ENCODE measurements at regions not wholly inside any gene's neighbourhood (a gene's known extent, or its start where the extent isn't known, plus 50 kb on each side); places are given as distances from the start of the nearest gene placed in this dataset.

- no peaks in the 10 kb centered on the region for H3K27me3 ChIP-seq (ENCODE audit: control insufficient read depth in 1 of 2, insufficient read depth in 2 of 2, low read length in 2 of 2)
- no peak overlapping the region for H3K9ac ChIP-seq (ENCODE audit: low read depth in 1 of 2, low read length in 2 of 2)
Observed at GRCh38 chr12:126337556-126338441, 1272.6 kb downstream of the AACS start.

GRCh38 chr12:126342866-126343265 lies 1277.6 kb downstream of the AACS start:
- Histone ChIP-seq H3K27me3 (ENCODE audit: control insufficient read depth in 1 of 2, insufficient read depth in 2 of 2, low read length in 2 of 2) (no peaks in the 10 kb centered on the region), H3K4me3 (ENCODE audit: low read depth in 1 of 2, low read length in 2 of 2) (no peak overlapping the region), H3K36me3 (ENCODE audit: control insufficient read depth in 1 of 2, insufficient read depth in 2 of 2, low read length in 2 of 2) (no peaks in the 10 kb centered on the region), H3K4me1 (ENCODE audit: control insufficient read depth in 1 of 2, insufficient read depth in 2 of 2, low read length in 2 of 2) (no peaks in the 10 kb centered on the region), H3K9ac (ENCODE audit: low read depth in 1 of 2, low read length in 2 of 2) (no peak overlapping the region), H3K27ac (ENCODE audit: low read depth, low read length) (no peak overlapping the region), H3K9me3 (ENCODE audit: control insufficient read depth in 1 of 2, low read length in 2 of 2) (peaks cover 8 to 12% of the 10 kb centered on the region in 2 donors)

More at GRCh38 chr12:126337556-126338441, 1272.6 kb downstream of the AACS start:
- no peak overlapping the region for H3K4me3 ChIP-seq (ENCODE audit: low read depth in 1 of 2, low read length in 2 of 2)
- no peak overlapping the region for H3K27ac ChIP-seq (ENCODE audit: low read depth, low read length)
- H3K36me3 ChIP-seq (ENCODE audit: control insufficient read depth in 1 of 2, insufficient read depth in 2 of 2, low read length in 2 of 2): no peaks in the 10 kb centered on the region
- no peaks in the 10 kb centered on the region for H3K4me1 ChIP-seq (ENCODE audit: control insufficient read depth in 1 of 2, insufficient read depth in 2 of 2, low read length in 2 of 2)
- peaks cover 9 to 19% of the 10 kb centered on the region in 2 donors for H3K9me3 ChIP-seq (ENCODE audit: control insufficient read depth in 1 of 2, low read length in 2 of 2)

- no peaks in the 10 kb centered on the region for H3K36me3 ChIP-seq (ENCODE audit: control insufficient read depth in 1 of 2, insufficient read depth in 2 of 2, low read length in 2 of 2)
- no peaks in the 10 kb centered on the region for H3K4me1 ChIP-seq (ENCODE audit: control insufficient read depth in 1 of 2, insufficient read depth in 2 of 2, low read length in 2 of 2)
- H3K9me3 ChIP-seq (ENCODE audit: control insufficient read depth in 1 of 2, low read length in 2 of 2): peaks cover 12% of the 10 kb centered on the region in 2 donors
- H3K4me3 ChIP-seq (ENCODE audit: low read depth in 1 of 2, low read length in 2 of 2): no peak overlapping the region
- H3K27ac ChIP-seq (ENCODE audit: low read depth, low read length): no peak overlapping the region
- no peak overlapping the region for H3K9ac ChIP-seq (ENCODE audit: low read depth in 1 of 2, low read length in 2 of 2)
- H3K27me3 ChIP-seq (ENCODE audit: control insufficient read depth in 1 of 2, insufficient read depth in 2 of 2, low read length in 2 of 2): no peaks in the 10 kb centered on the region
Observed at GRCh38 chr12:126343321-126343720, 1278.1 kb downstream of the AACS start.

GRCh38 chr12:126346087-126346486 lies 1280.9 kb downstream of the AACS start:
- no peak overlapping the region for H3K27ac ChIP-seq (ENCODE audit: low read depth, low read length)
- no peaks in the 10 kb centered on the region for H3K27me3 ChIP-seq (ENCODE audit: control insufficient read depth in 1 of 2, insufficient read depth in 2 of 2, low read length in 2 of 2)
- peaks cover 4 to 11% of the 10 kb centered on the region in 2 donors for H3K9me3 ChIP-seq (ENCODE audit: control insufficient read depth in 1 of 2, low read length in 2 of 2)
- no peaks in the 10 kb centered on the region for H3K36me3 ChIP-seq (ENCODE audit: control insufficient read depth in 1 of 2, insufficient read depth in 2 of 2, low read length in 2 of 2)
- H3K9ac ChIP-seq (ENCODE audit: low read depth in 1 of 2, low read length in 2 of 2): no peak overlapping the region
- H3K4me1 ChIP-seq (ENCODE audit: control insufficient read depth in 1 of 2, insufficient read depth in 2 of 2, low read length in 2 of 2): no peaks in the 10 kb centered on the region
- H3K4me3 ChIP-seq (ENCODE audit: low read depth in 1 of 2, low read length in 2 of 2): no peak overlapping the region

- H3K9ac ChIP-seq (ENCODE audit: low read depth in 1 of 2, low read length in 2 of 2): no peak overlapping the region
- H3K4me3 ChIP-seq (ENCODE audit: low read depth in 1 of 2, low read length in 2 of 2): no peak overlapping the region
- peaks cover 10% of the 10 kb centered on the region in 2 donors for H3K9me3 ChIP-seq (ENCODE audit: control insufficient read depth in 1 of 2, low read length in 2 of 2)
- H3K27ac ChIP-seq (ENCODE audit: low read depth, low read length): no peak overlapping the region
- H3K36me3 ChIP-seq (ENCODE audit: control insufficient read depth in 1 of 2, insufficient read depth in 2 of 2, low read length in 2 of 2): no peaks in the 10 kb centered on the region
- no peaks in the 10 kb centered on the region for H3K4me1 ChIP-seq (ENCODE audit: control insufficient read depth in 1 of 2, insufficient read depth in 2 of 2, low read length in 2 of 2)
- H3K27me3 ChIP-seq (ENCODE audit: control insufficient read depth in 1 of 2, insufficient read depth in 2 of 2, low read length in 2 of 2): no peaks in the 10 kb centered on the region
Observed at GRCh38 chr12:126347421-126347820, 1282.2 kb downstream of the AACS start.

- no peak overlapping the region for H3K27ac ChIP-seq (ENCODE audit: low read depth, low read length)
- H3K9ac ChIP-seq (ENCODE audit: low read depth in 1 of 2, low read length in 2 of 2): no peak overlapping the region
- H3K9me3 ChIP-seq (ENCODE audit: control insufficient read depth in 1 of 2, low read length in 2 of 2): peaks cover 7 to 15% of the 10 kb centered on the region in 2 donors
- H3K36me3 ChIP-seq (ENCODE audit: control insufficient read depth in 1 of 2, insufficient read depth in 2 of 2, low read length in 2 of 2): no peaks in the 10 kb centered on the region
- no peaks in the 10 kb centered on the region for H3K4me1 ChIP-seq (ENCODE audit: control insufficient read depth in 1 of 2, insufficient read depth in 2 of 2, low read length in 2 of 2)
- H3K27me3 ChIP-seq (ENCODE audit: control insufficient read depth in 1 of 2, insufficient read depth in 2 of 2, low read length in 2 of 2): no peaks in the 10 kb centered on the region
- H3K4me3 ChIP-seq (ENCODE audit: low read depth in 1 of 2, low read length in 2 of 2): no peak overlapping the region
Observed at GRCh38 chr12:126349383-126349782, 1284.1 kb downstream of the AACS start.

GRCh38 chr12:126353604-126354003 lies 1288.4 kb downstream of the AACS start:
- Histone ChIP-seq H3K27me3 (ENCODE audit: control insufficient read depth in 1 of 2, insufficient read depth in 2 of 2, low read length in 2 of 2) (no peaks in the 10 kb centered on the region), H3K36me3 (ENCODE audit: control insufficient read depth in 1 of 2, insufficient read depth in 2 of 2, low read length in 2 of 2) (no peaks in the 10 kb centered on the region), H3K4me3 (ENCODE audit: low read depth in 1 of 2, low read length in 2 of 2) (no peak overlapping the region), H3K27ac (ENCODE audit: low read depth, low read length) (no peak overlapping the region), H3K9me3 (ENCODE audit: control insufficient read depth in 1 of 2, low read length in 2 of 2) (peaks cover 3 to 24% of the 10 kb centered on the region in 2 donors), H3K4me1 (ENCODE audit: control insufficient read depth in 1 of 2, insufficient read depth in 2 of 2, low read length in 2 of 2) (no peaks in the 10 kb centered on the region), H3K9ac (ENCODE audit: low read depth in 1 of 2, low read length in 2 of 2) (no peak overlapping the region)

- Histone ChIP-seq H3K9ac (ENCODE audit: low read depth in 1 of 2, low read length in 2 of 2) (no peak overlapping the region), H3K4me3 (ENCODE audit: low read depth in 1 of 2, low read length in 2 of 2) (no peak overlapping the region), H3K27me3 (ENCODE audit: control insufficient read depth in 1 of 2, insufficient read depth in 2 of 2, low read length in 2 of 2) (no peaks in the 10 kb centered on the region), H3K27ac (ENCODE audit: low read depth, low read length) (no peak overlapping the region), H3K4me1 (ENCODE audit: control insufficient read depth in 1 of 2, insufficient read depth in 2 of 2, low read length in 2 of 2) (no peaks in the 10 kb centered on the region), H3K9me3 (ENCODE audit: control insufficient read depth in 1 of 2, low read length in 2 of 2) (peaks cover 3 to 24% of the 10 kb centered on the region in 2 donors), H3K36me3 (ENCODE audit: control insufficient read depth in 1 of 2, insufficient read depth in 2 of 2, low read length in 2 of 2) (no peaks in the 10 kb centered on the region)
Observed at GRCh38 chr12:126354633-126355032, 1289.4 kb downstream of the AACS start.

- no peaks in the 10 kb centered on the region for H3K27me3 ChIP-seq (ENCODE audit: control insufficient read depth in 1 of 2, insufficient read depth in 2 of 2, low read length in 2 of 2)
- H3K9ac ChIP-seq (ENCODE audit: low read depth in 1 of 2, low read length in 2 of 2): no peak overlapping the region
- peaks cover 3 to 30% of the 10 kb centered on the region in 2 donors for H3K9me3 ChIP-seq (ENCODE audit: control insufficient read depth in 1 of 2, low read length in 2 of 2)
- no peak overlapping the region for H3K4me3 ChIP-seq (ENCODE audit: low read depth in 1 of 2, low read length in 2 of 2)
- no peaks in the 10 kb centered on the region for H3K36me3 ChIP-seq (ENCODE audit: control insufficient read depth in 1 of 2, insufficient read depth in 2 of 2, low read length in 2 of 2)
- no peaks in the 10 kb centered on the region for H3K4me1 ChIP-seq (ENCODE audit: control insufficient read depth in 1 of 2, insufficient read depth in 2 of 2, low read length in 2 of 2)
- H3K27ac ChIP-seq (ENCODE audit: low read depth, low read length): no peak overlapping the region
Observed at GRCh38 chr12:126355346-126355745, 1290.1 kb downstream of the AACS start.

GRCh38 chr12:126358806-126359205 lies 1293.6 kb downstream of the AACS start:
- no peak overlapping the region for H3K9ac ChIP-seq (ENCODE audit: low read depth in 1 of 2, low read length in 2 of 2)
- peaks cover 6 to 21% of the 10 kb centered on the region in 2 donors for H3K9me3 ChIP-seq (ENCODE audit: control insufficient read depth in 1 of 2, low read length in 2 of 2)
- no peaks in the 10 kb centered on the region for H3K27me3 ChIP-seq (ENCODE audit: control insufficient read depth in 1 of 2, insufficient read depth in 2 of 2, low read length in 2 of 2)
- no peaks in the 10 kb centered on the region for H3K36me3 ChIP-seq (ENCODE audit: control insufficient read depth in 1 of 2, insufficient read depth in 2 of 2, low read length in 2 of 2)
- no peaks in the 10 kb centered on the region for H3K4me1 ChIP-seq (ENCODE audit: control insufficient read depth in 1 of 2, insufficient read depth in 2 of 2, low read length in 2 of 2)
- no peak overlapping the region for H3K4me3 ChIP-seq (ENCODE audit: low read depth in 1 of 2, low read length in 2 of 2)
- H3K27ac ChIP-seq (ENCODE audit: low read depth, low read length): no peak overlapping the region
